ENCODE measurements at regions not wholly inside any gene's neighbourhood (a gene's known extent, or its start where the extent isn't known, plus 50 kb on each side); places are given as distances from the start of the nearest gene placed in this dataset.

DNA sequence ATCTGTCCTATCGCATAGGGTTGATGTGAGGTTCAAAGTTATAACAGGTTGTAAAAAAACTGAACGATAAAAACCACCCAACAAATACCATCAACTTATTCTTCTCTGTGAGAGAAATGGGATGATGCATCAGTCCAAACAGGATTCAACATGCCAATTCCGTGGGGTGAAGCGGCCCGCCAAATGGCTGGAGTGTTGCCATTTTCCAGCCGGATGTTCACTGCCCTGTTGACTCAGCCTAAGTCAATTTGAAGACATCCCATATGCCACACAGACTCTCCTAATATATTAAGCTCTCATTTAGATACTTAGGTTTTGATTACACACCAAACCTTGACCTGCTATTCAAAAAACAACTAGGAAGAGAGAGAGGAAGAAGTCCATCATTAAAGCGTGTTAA is 311.1 kb downstream of the VPS13C start:
- dilution Hi-C loops (cut with HindIII; ENCODE audit: low sequenced_read_pairs, unreplicated experiment): no loop called here

More for the DNA sequence above, 311.1 kb downstream of the VPS13C start:
- no peaks in the 10 kb centered on the region for H3K36me3 ChIP-seq (ENCODE audit: control insufficient read depth, insufficient read depth, low read length)
- H2BK120ac ChIP-seq (ENCODE audit: low read depth, low read length): no peak overlapping the region
- in situ Hi-C loops (cut with MboI; ENCODE audit: low sequenced_read_pairs): no loop called here
- H3K14ac ChIP-seq (replicated peaks; ENCODE audit: low read depth, low read length): no peak overlapping the region
- ChIA-PET CTCF (no interaction called here), POLR2A (ENCODE audit: unreplicated experiment) (no interaction called here)
- H2BK20ac ChIP-seq (ENCODE audit: low read depth, low read length): no peak overlapping the region
- no peaks in the 10 kb centered on the region for H3K9me1 ChIP-seq (ENCODE audit: insufficient read depth, low read length)
- H3K18ac ChIP-seq (ENCODE audit: low read depth, low read length): no peak overlapping the region
- H4K20me1 ChIP-seq (ENCODE audit: insufficient read depth, low read length): no peaks in the 10 kb centered on the region
- WGBS, 2 experiments (ENCODE audit: extremely low coverage in 2 of 2, insufficient read length in 1 of 2): no CpG with 5 or more reads among the region's 7 CpGs
- no peaks in the 10 kb centered on the region for H3K79me1 ChIP-seq (ENCODE audit: low read depth in 1 of 2, low read length in 2 of 2)
- no peak overlapping the region for H4K8ac ChIP-seq (ENCODE audit: low read depth in 2 of 2, low read length in 2 of 2)
- H2AK9ac ChIP-seq (replicated peaks; ENCODE audit: low read depth, low read length, poor library complexity): no peak overlapping the region
- no peak overlapping the region for H2AK5ac ChIP-seq (ENCODE audit: low read depth, low read length)
- no peak overlapping the region for H2BK15ac ChIP-seq (ENCODE audit: low read depth, low read length)
- H3K4me3 ChIP-seq (ENCODE audit: insufficient read depth, low read depth, low read length): no peak overlapping the region
- H4K91ac ChIP-seq (ENCODE audit: insufficient read depth, low read depth, low read length): no peak overlapping the region
- H2BK5ac ChIP-seq (ENCODE audit: low read depth, low read length, poor library complexity, severe bottlenecking): no peak overlapping the region
- no peak overlapping the region for H3K27ac ChIP-seq (ENCODE audit: insufficient read depth, low read length)
- no peak overlapping the region for H3K9ac ChIP-seq (ENCODE audit: low read depth, low read length)
- intact Hi-C loops (cut with micrococcal nuclease): no loop called here
- BruUV-seq (replicated peaks): no TSS peak
- no peak overlapping the region for H2AFZ ChIP-seq (replicated peaks; ENCODE audit: low read length, poor library complexity)
- no peaks in the 10 kb centered on the region for H3K9me3 ChIP-seq (ENCODE audit: control insufficient read depth, insufficient read depth, low read length)
- H3K23ac ChIP-seq (ENCODE audit: low read depth, low read length): no peak overlapping the region
- no peak for DNase-seq
- H3K56ac ChIP-seq (ENCODE audit: extremely low read depth, insufficient read depth, low read length): no peak overlapping the region
- H3K4me2 ChIP-seq (ENCODE audit: low read depth, low read length): no peak overlapping the region
- ATAC-seq (ENCODE audit: low read depth): no peak
- H3K4me1 ChIP-seq (ENCODE audit: control insufficient read depth, insufficient read depth, low read length): no peaks in the 10 kb centered on the region
- H4K5ac ChIP-seq (ENCODE audit: low read depth, low read length): no peak overlapping the region
- H3K4ac ChIP-seq (ENCODE audit: low read depth, low read length): no peak overlapping the region
- H3K27me3 ChIP-seq (ENCODE audit: control insufficient read depth, insufficient read depth, low read length): no peaks in the 10 kb centered on the region
- TF ChIP-seq, protein P1, sequence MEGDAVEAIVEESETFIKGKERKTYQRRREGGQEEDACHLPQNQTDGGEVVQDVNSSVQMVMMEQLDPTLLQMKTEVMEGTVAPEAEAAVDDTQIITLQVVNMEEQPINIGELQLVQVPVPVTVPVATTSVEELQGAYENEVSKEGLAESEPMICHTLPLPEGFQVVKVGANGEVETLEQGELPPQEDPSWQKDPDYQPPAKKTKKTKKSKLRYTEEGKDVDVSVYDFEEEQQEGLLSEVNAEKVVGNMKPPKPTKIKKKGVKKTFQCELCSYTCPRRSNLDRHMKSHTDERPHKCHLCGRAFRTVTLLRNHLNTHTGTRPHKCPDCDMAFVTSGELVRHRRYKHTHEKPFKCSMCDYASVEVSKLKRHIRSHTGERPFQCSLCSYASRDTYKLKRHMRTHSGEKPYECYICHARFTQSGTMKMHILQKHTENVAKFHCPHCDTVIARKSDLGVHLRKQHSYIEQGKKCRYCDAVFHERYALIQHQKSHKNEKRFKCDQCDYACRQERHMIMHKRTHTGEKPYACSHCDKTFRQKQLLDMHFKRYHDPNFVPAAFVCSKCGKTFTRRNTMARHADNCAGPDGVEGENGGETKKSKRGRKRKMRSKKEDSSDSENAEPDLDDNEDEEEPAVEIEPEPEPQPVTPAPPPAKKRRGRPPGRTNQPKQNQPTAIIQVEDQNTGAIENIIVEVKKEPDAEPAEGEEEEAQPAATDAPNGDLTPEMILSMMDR (conservative IDR thresholded peaks at IDR 0.05; ENCODE audit: low read depth, low read length): no peak
- TF ChIP-seq RFX5 (IDR thresholded peaks at IDR 0.05; ENCODE audit: low read depth, low read length): no peak
- TF ChIP-seq BHLHE40 (IDR thresholded peaks at IDR 0.05; ENCODE audit: low read depth, low read length): no peak
- TF ChIP-seq ELK1 (IDR thresholded peaks at IDR 0.05; ENCODE audit: borderline replicate concordance, low read depth, low read length): no peak
